IPS-NIHi11 (cell line): ENCODE measurements at regions not wholly inside any gene's neighbourhood (a gene's known extent, or its start where the extent isn't known, plus 50 kb on each side); places are given as distances from the start of the nearest gene placed in this dataset.
"Not testable (repeated sequence)": the region's sequence is repeated elsewhere in the genome, so short reads cannot be mapped to it uniquely, and the experiment has no call there.

Experiments used
- DNase-seq: peaks from one replicate; pipeline ENCODE4 v3.0.0; 2012; ENCODE audit warnings: mixed read lengths, low spot score

GRCh38 chr3:20245781-20246180 is 59.8 kb upstream of the SGO1 start:
- DNase-seq = no peak

GRCh38 chr3:20240154-20240883 is 54.3 kb upstream of the SGO1 start:
- DNase-seq = no peak

- DNase-seq = not testable (repeated sequence)
These were observed 52.2 kb upstream of the SGO1 start for GRCh38 chr3:20238199-20238598.

GRCh38 chr3:20236603-20237002 is 50.6 kb upstream of the SGO1 start:
- DNase-seq = no peak
